ENCODE measurements at regions not wholly inside any gene's neighbourhood (a gene's known extent, or its start where the extent isn't known, plus 50 kb on each side); places are given as distances from the start of the nearest gene placed in this dataset.

DNA sequence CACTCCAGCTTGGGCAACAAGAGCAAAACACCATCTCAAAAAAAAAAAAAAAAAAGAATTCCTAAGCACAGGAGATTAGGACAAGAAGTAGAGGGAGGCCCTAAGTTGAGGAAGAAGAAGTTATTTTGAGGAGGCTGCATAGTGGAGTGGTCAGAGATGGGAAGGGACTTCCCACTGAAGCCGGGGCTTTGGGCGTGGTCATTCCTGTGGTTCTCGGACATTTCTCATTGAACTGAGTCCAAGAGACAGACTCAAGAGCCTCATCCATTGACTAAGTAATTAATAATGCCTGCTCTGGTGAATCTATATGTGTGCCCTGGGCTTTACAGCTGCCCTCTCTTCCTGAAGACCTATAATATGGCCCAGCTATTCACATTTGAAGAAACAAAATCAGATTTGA lies 53.2 kb upstream of the FTH1 start:
- Histone ChIP-seq H3K36me3 (no peaks in the 10 kb centered on the region), H3K4me1 (peaks cover 12% of the 10 kb centered on the region), H3K27me3 (ENCODE audit: low read depth) (no peaks in the 10 kb centered on the region), H3K9me3 (replicated peaks) (peaks cover 19% of the 10 kb centered on the region), H3K27ac (replicated peaks) (no peak overlapping the region), H3K4me3 (no peak overlapping the region)
- intact Hi-C loops (cut with micrococcal nuclease), result no loop called here
- DNase-seq, result no peak
- TF ChIP-seq CTCF (IDR thresholded peaks at IDR 0.05; ENCODE audit: borderline replicate concordance), result no peak

DNA sequence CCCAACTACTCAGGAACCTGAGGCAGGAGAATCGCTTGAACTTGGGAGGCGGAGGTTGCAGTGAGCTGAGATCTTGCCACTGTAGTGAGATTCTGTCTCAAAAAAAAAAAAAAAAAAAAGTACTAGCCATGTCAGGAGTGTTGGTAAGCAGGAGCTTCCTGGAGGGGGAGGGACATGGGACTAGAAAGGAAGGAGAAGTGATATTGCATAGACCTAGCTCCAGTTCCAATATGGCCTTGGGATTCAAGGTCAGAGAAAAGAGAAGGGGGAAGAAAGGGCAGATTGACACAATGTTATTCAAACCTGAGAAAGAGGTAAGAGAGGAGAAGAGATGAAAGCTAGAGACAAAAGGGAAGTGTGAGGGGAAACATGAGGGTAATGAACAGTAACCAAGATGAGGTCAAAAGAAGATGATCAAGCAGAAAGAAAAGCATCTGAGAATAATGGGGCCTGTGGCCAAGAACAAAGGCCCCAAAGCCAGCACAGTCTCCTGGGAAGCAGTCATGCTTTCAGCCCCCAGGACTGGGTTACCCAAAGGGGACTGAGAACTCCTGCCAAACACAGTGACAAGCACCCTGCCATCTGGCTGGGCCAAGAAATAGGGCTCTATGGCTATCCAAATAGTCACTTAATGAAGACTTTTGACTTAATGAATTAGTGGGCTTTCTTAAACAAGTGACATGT lies 51.7 kb upstream of the FTH1 start:
- no peak for TF ChIP-seq CTCF (IDR thresholded peaks at IDR 0.05; ENCODE audit: borderline replicate concordance)
- H3K27ac ChIP-seq (replicated peaks), result no peak overlapping the region
- intact Hi-C loops (cut with micrococcal nuclease), result no loop called here
- DNase-seq, result no peak
- H3K36me3 ChIP-seq, result no peaks in the 10 kb centered on the region
- peaks cover 19% of the 10 kb centered on the region for H3K9me3 ChIP-seq (replicated peaks)
- no peaks in the 10 kb centered on the region for H3K27me3 ChIP-seq (ENCODE audit: low read depth)
- no peak overlapping the region for H3K4me3 ChIP-seq
- H3K4me1 ChIP-seq, result no peaks in the 10 kb centered on the region

DNA sequence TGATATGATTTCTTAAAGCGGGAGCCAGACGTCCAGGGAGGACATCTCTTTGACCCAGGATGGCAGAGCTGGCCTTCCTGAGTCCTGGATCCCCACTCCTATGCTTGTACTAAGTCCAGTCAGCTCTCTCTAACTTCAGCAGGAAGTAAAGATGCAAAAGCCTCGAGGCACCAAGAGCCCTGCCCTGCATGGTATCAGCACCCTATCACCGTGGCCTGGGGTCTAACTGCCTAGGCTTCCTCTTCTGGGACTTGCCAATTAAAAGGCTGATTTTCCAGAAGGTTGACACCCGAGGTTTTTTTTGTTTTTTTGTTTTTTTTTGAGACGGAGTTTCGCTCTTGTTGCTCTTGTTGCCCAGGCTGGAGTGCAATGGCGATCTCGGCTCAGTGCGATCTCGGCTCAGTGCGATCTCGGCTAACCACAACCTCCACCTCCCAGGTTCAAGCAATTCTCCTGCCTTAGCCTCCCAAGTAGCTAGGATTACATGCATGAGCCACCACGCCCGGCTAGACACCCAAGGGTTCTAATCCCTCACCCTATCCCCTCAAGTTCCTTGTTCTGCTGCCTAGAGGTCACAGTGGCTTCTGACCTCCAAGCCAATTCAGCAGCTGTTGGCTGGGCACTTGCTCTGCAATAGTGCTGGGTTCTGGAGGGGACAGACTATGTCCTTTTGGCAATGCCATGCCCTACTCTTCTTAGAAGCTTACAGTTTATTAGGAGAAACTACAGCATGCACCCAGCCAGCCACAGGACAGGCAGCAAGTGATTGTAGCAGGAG lies 50.6 kb upstream of the FTH1 start:
- Histone ChIP-seq H3K27ac (replicated peaks) (no peak overlapping the region), H3K9me3 (replicated peaks) (peaks cover 19% of the 10 kb centered on the region), H3K27me3 (ENCODE audit: low read depth) (no peaks in the 10 kb centered on the region), H3K4me3 (no peak overlapping the region), H3K4me1 (no peaks in the 10 kb centered on the region), H3K36me3 (no peaks in the 10 kb centered on the region)
- DNase-seq, result no peak
- intact Hi-C loops (cut with micrococcal nuclease), result no loop called here
- TF ChIP-seq CTCF (IDR thresholded peaks at IDR 0.05; ENCODE audit: borderline replicate concordance), result no peak
